ENCODE measurements at regions not wholly inside any gene's neighbourhood (a gene's known extent, or its start where the extent isn't known, plus 50 kb on each side); places are given as distances from the start of the nearest gene placed in this dataset.

DNA sequence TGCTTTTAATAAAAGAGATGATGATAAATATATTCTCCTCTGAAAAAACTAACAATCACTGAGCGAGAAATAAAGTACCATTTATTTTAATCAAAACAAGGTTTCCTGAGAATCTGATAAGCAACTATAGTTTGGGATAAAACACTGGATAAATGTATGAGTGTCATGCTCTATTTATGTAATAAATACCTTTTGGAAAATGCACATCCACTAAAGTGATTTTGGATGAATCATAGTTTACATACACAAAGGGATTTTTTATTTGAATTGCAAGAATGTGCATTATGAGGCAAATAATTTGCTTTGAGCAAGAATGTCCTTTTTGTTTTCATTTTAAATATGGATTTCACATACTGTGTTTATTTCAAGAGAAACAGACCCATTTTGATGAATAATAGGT is 1483.5 kb downstream of the MRPL39 start:
- TF ChIP-seq POLR2A (IDR thresholded peaks at IDR 0.05), result no peak
- TF ChIP-seq, protein P1, sequence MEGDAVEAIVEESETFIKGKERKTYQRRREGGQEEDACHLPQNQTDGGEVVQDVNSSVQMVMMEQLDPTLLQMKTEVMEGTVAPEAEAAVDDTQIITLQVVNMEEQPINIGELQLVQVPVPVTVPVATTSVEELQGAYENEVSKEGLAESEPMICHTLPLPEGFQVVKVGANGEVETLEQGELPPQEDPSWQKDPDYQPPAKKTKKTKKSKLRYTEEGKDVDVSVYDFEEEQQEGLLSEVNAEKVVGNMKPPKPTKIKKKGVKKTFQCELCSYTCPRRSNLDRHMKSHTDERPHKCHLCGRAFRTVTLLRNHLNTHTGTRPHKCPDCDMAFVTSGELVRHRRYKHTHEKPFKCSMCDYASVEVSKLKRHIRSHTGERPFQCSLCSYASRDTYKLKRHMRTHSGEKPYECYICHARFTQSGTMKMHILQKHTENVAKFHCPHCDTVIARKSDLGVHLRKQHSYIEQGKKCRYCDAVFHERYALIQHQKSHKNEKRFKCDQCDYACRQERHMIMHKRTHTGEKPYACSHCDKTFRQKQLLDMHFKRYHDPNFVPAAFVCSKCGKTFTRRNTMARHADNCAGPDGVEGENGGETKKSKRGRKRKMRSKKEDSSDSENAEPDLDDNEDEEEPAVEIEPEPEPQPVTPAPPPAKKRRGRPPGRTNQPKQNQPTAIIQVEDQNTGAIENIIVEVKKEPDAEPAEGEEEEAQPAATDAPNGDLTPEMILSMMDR (IDR thresholded peaks at IDR 0.05), result no peak
